GM23338 (cell line): ENCODE measurements at regions not wholly inside any gene's neighbourhood (a gene's known extent, or its start where the extent isn't known, plus 50 kb on each side); places are given as distances from the start of the nearest gene placed in this dataset.
A peak's percentile ranks its signal among the peaks of the same experiment; 100 is the strongest.

ENCODE experiments used
- ATAC-seq: fragments of 200-7000 bp; cut with Tn5 transposase; 3 replicates; pipeline ENCODE4 v1.9.1; 2020
- DNase-seq: peaks from one replicate; pipeline ENCODE4 v3.0.0-alpha.2; 2015; ENCODE audit warnings: low spot score
- H2AFZ ChIP-seq: fragments of 200-600 bp; sonication (generic); 2 replicates; pipeline ENCODE4 v1.8.0; 2016; ENCODE audit warnings: antibody characterized with exemption, mild to moderate bottlenecking, moderate library complexity
- H3F3A ChIP-seq: fragments of 200-600 bp; sonication (generic); replicated peaks from 2 replicates; pipeline ENCODE4 v1.8.0; 2017; ENCODE audit warnings: antibody characterized with exemption, mixed run types, low read depth
- H3K27ac ChIP-seq: fragments of 200-600 bp; sonication (generic); 2 replicates; pipeline ENCODE4 v1.6.1; 2016; ENCODE audit warnings: low read depth
- H3K27me3 ChIP-seq: fragments of 200-600 bp; sonication (generic); 2 replicates; pipeline ENCODE4 v1.8.0; 2016; ENCODE audit warnings: mild to moderate bottlenecking, mixed run types, moderate library complexity; ENCODE audit not compliant: insufficient read depth
- H3K36me3 ChIP-seq: fragments of 200-600 bp; sonication (generic); 2 replicates; pipeline ENCODE4 v1.8.0; 2016; ENCODE audit warnings: mild to moderate bottlenecking; ENCODE audit not compliant: insufficient read depth
- H3K4me1 ChIP-seq: fragments of 200-600 bp; sonication (generic); 2 replicates; pipeline ENCODE4 v1.8.0; 2016; ENCODE audit warnings: mild to moderate bottlenecking, moderate library complexity; ENCODE audit not compliant: insufficient read depth
- H3K4me2 ChIP-seq: fragments of 200-600 bp; sonication (generic); 2 replicates; pipeline ENCODE4 v1.7.1; 2017; ENCODE audit warnings: mixed run types
- H3K4me3 ChIP-seq: fragments of 200-600 bp; sonication (generic); 2 replicates; pipeline ENCODE4 v1.6.1; 2016; ENCODE audit warnings: mixed run types
- H3K79me2 ChIP-seq: fragments of 200-600 bp; sonication (generic); replicated peaks from 2 replicates; pipeline ENCODE4 v1.8.0; 2017; ENCODE audit warnings: mild to moderate bottlenecking; ENCODE audit not compliant: insufficient read depth
- H3K9me2 ChIP-seq: fragments of 200-600 bp; sonication (generic); 2 replicates; pipeline ENCODE4 v1.8.0; 2017; ENCODE audit not compliant: insufficient read depth
- H4K20me1 ChIP-seq: fragments of 200-600 bp; sonication (generic); replicated peaks from 2 replicates; pipeline ENCODE4 v1.8.0; 2017; ENCODE audit warnings: mild to moderate bottlenecking; ENCODE audit not compliant: insufficient read depth
- H3K27ac Mint-ChIP-seq: 2 replicates; pipeline ENCODE4 v1.8.0; 2020; ENCODE audit warnings: inconsistent platforms, mild to moderate bottlenecking, moderate library complexity, mixed read lengths
- H3K27me3 Mint-ChIP-seq: 3 replicates; pipeline ENCODE4 v1.8.0; 2022; ENCODE audit warnings: low read depth, mild to moderate bottlenecking, moderate library complexity, mixed read lengths, inconsistent platforms; ENCODE audit not compliant: insufficient read depth, poor library complexity
- H3K36me3 Mint-ChIP-seq: 3 replicates; pipeline ENCODE4 v1.8.0; 2021; ENCODE audit warnings: low read depth, mild to moderate bottlenecking, inconsistent platforms, moderate library complexity, mixed read lengths
- H3K4me1 Mint-ChIP-seq: 3 replicates; pipeline ENCODE4 v1.8.0; 2020; ENCODE audit warnings: mild to moderate bottlenecking, inconsistent platforms, mixed read lengths
- H3K4me3 Mint-ChIP-seq: 3 replicates; pipeline ENCODE4 v1.8.0; 2021; ENCODE audit warnings: moderate library complexity, mild to moderate bottlenecking, inconsistent platforms, mixed read lengths
- H3K9me3 Mint-ChIP-seq: 3 replicates; pipeline ENCODE4 v1.8.0; 2020; ENCODE audit warnings: moderate library complexity, mild to moderate bottlenecking, inconsistent platforms, mixed read lengths
- CREB1 ChIP-seq: fragments of 250-450 bp; sonication (Bioruptor Pico); IDR thresholded peaks from 2 replicates; pipeline ENCODE4 v1.5.0; 2020; ENCODE audit warnings: low read depth, mild to moderate bottlenecking, moderate library complexity
- NANOG ChIP-seq: IDR thresholded peaks from 2 replicates; pipeline ENCODE4 v1.6.1; 2016; ENCODE audit warnings: antibody characterized with exemption, borderline replicate concordance
- POLR2AphosphoS5 ChIP-seq: IDR thresholded peaks from 2 replicates; pipeline ENCODE4 v1.6.1; 2016; ENCODE audit warnings: antibody characterized with exemption, low read depth
- STAT1 ChIP-seq: IDR thresholded peaks from one replicate; pipeline ENCODE4 v1.6.1; 2016; ENCODE audit warnings: antibody characterized with exemption; ENCODE audit not compliant: unreplicated experiment
- TF ChIP-seq, protein P1 (sequence below), 2 experiments: fragments of 200-600 bp in 1 of 2; sonication (generic) in 1 of 2; conservative IDR thresholded peaks; 2 replicates each; pipeline versions ENCODE4 v1.5.1 to v1.6.1; 2016 to 2017; ENCODE audit warnings: antibody characterized with exemption in 2 of 2, low read depth in 2 of 2, mild to moderate bottlenecking in 2 of 2, moderate library complexity in 1 of 2
- TF ChIP-seq, protein P2 (sequence below): IDR thresholded peaks from 2 replicates; pipeline ENCODE4 v1.6.1; 2016; ENCODE audit warnings: antibody characterized with exemption
- TF ChIP-seq, protein P3 (sequence below): IDR thresholded peaks from one replicate; pipeline ENCODE4 v1.6.1; 2018; ENCODE audit warnings: antibody characterized with exemption; ENCODE audit not compliant: unreplicated experiment

DNA sequence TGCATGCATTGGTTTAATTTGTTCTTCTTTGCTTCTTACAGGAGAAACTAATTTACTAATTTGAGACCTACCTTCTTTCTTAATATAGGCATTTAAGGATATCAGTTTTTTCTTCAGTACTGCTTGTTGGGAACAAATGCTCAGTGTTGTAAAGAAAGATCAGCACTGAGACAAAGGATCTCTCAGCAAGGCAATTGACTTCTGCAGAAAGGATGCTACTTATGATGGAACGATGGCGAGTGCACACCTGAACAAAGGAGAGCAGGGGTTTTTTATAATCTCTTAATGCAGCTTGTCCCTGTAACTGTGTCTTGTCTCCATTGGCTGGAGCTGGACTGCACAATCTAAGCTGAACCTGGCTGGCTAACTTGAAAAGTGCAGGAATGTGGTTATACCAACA is 64.2 kb downstream of the RPP21 start:
- H3K4me1 Mint-ChIP-seq = peaks cover 5% of the 10 kb centered on the region
- H3K27ac ChIP-seq = no peak overlapping the region

DNA sequence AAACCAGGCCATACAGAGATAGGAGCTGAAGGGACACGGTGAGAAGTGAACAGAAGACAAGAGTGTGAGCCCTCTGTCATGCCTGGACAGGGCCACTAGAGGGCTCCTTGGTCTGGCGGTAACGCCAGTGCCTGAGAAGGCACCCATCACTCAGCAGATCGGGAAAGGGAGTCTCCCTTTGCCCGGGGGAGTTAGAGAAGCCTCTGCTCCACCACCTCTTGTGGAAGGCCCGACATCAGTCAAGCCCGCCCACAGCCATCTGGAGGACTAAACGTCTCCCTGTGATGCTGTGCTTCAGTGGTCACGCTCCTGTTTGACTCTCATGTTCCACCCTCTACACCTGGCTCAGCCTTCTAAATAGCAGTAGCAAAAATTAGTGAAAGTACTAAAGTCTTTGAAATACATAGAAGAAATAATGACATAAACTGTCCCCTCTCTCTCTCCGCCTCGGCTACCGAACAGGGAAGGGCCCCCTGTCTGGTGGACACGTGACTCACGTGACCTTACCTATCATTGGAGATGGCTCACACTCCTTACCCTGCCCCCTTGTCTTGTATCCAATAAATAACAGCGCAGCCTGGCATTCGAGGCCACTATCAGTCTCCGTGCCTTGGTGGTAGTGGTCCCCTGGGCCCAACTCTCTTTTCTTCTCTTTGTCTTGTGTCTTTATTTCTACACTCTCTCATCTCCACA is 66.7 kb downstream of the RPP21 start:
- no peak overlapping the region for H3K27ac ChIP-seq
- no peak for TF ChIP-seq CREB1 (CRISPR knock-in tag)
- TF ChIP-seq, protein P1, sequence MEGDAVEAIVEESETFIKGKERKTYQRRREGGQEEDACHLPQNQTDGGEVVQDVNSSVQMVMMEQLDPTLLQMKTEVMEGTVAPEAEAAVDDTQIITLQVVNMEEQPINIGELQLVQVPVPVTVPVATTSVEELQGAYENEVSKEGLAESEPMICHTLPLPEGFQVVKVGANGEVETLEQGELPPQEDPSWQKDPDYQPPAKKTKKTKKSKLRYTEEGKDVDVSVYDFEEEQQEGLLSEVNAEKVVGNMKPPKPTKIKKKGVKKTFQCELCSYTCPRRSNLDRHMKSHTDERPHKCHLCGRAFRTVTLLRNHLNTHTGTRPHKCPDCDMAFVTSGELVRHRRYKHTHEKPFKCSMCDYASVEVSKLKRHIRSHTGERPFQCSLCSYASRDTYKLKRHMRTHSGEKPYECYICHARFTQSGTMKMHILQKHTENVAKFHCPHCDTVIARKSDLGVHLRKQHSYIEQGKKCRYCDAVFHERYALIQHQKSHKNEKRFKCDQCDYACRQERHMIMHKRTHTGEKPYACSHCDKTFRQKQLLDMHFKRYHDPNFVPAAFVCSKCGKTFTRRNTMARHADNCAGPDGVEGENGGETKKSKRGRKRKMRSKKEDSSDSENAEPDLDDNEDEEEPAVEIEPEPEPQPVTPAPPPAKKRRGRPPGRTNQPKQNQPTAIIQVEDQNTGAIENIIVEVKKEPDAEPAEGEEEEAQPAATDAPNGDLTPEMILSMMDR (conservative IDR thresholded peaks at IDR 0.05; ENCODE audit: low read depth in 2 of 2) = peak; percentile 53 to 81
- H3K27me3 ChIP-seq = peaks cover 15% of the 10 kb centered on the region; the same call in 1 of the 2 replicates
- no peaks in the 10 kb centered on the region; the same call in 1 of the 2 replicates for H3K4me1 ChIP-seq
- H3K9me2 ChIP-seq = no peaks in the 10 kb centered on the region
- peak overlapping the region; percentile 10; the same call in 2 of the 3 replicates for H3K4me3 Mint-ChIP-seq
- ATAC-seq (peak; percentile 97), DNase-seq (peak; percentile 85)
- H3F3A ChIP-seq = no peaks in the 10 kb centered on the region
- H3K4me1 Mint-ChIP-seq = no peaks in the 10 kb centered on the region
- H3K36me3 ChIP-seq = no peaks in the 10 kb centered on the region
- no peak overlapping the region for H2AFZ ChIP-seq
- H3K27ac Mint-ChIP-seq = no peak overlapping the region
- no peak overlapping the region for H3K4me3 ChIP-seq
- peaks cover 24% of the 10 kb centered on the region for H3K9me3 Mint-ChIP-seq
- no peaks in the 10 kb centered on the region for H3K79me2 ChIP-seq
- H3K36me3 Mint-ChIP-seq = peaks cover 7% of the 10 kb centered on the region; the same call in 2 of the 3 replicates
- H4K20me1 ChIP-seq = no peaks in the 10 kb centered on the region
- H3K4me2 ChIP-seq = 0 out of 2 replicates have a peak overlapping the region, but pooled peaks have one; percentile 48
- H3K27me3 Mint-ChIP-seq = no peaks in the 10 kb centered on the region

More for the DNA sequence above, 64.2 kb downstream of the RPP21 start:
- TF ChIP-seq, protein P2, sequence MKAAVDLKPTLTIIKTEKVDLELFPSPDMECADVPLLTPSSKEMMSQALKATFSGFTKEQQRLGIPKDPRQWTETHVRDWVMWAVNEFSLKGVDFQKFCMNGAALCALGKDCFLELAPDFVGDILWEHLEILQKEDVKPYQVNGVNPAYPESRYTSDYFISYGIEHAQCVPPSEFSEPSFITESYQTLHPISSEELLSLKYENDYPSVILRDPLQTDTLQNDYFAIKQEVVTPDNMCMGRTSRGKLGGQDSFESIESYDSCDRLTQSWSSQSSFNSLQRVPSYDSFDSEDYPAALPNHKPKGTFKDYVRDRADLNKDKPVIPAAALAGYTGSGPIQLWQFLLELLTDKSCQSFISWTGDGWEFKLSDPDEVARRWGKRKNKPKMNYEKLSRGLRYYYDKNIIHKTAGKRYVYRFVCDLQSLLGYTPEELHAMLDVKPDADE = no peak
- TF ChIP-seq POLR2AphosphoS5 (no peak), NANOG (no peak), STAT1 (no peak)
- TF ChIP-seq, protein P3, sequence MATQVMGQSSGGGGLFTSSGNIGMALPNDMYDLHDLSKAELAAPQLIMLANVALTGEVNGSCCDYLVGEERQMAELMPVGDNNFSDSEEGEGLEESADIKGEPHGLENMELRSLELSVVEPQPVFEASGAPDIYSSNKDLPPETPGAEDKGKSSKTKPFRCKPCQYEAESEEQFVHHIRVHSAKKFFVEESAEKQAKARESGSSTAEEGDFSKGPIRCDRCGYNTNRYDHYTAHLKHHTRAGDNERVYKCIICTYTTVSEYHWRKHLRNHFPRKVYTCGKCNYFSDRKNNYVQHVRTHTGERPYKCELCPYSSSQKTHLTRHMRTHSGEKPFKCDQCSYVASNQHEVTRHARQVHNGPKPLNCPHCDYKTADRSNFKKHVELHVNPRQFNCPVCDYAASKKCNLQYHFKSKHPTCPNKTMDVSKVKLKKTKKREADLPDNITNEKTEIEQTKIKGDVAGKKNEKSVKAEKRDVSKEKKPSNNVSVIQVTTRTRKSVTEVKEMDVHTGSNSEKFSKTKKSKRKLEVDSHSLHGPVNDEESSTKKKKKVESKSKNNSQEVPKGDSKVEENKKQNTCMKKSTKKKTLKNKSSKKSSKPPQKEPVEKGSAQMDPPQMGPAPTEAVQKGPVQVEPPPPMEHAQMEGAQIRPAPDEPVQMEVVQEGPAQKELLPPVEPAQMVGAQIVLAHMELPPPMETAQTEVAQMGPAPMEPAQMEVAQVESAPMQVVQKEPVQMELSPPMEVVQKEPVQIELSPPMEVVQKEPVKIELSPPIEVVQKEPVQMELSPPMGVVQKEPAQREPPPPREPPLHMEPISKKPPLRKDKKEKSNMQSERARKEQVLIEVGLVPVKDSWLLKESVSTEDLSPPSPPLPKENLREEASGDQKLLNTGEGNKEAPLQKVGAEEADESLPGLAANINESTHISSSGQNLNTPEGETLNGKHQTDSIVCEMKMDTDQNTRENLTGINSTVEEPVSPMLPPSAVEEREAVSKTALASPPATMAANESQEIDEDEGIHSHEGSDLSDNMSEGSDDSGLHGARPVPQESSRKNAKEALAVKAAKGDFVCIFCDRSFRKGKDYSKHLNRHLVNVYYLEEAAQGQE = no peak
- no peaks in the 10 kb centered on the region for H4K20me1 ChIP-seq
- H3F3A ChIP-seq = no peaks in the 10 kb centered on the region
- Mint-ChIP-seq H3K4me3 (no peak overlapping the region), H3K36me3 (peaks cover 7% of the 10 kb centered on the region; the same call in 2 of the 3 replicates), H3K27me3 (peaks cover 6% of the 10 kb centered on the region), H3K9me3 (peaks cover 24% of the 10 kb centered on the region), H3K27ac (no peak overlapping the region)
- no peaks in the 10 kb centered on the region for H3K36me3 ChIP-seq
- no peak for ATAC-seq
- H3K79me2 ChIP-seq = no peaks in the 10 kb centered on the region
- no peak overlapping the region for H2AFZ ChIP-seq
- H3K4me3 ChIP-seq = no peak overlapping the region
- H3K4me1 ChIP-seq = no peaks in the 10 kb centered on the region; the same call in 1 of the 2 replicates
- H3K9me2 ChIP-seq = no peaks in the 10 kb centered on the region
- H3K4me2 ChIP-seq = no peak overlapping the region
- peaks cover 28% of the 10 kb centered on the region; the same call in 1 of the 2 replicates for H3K27me3 ChIP-seq
- no peak for DNase-seq
